ENCODE measurements at regions not wholly inside any gene's neighbourhood (a gene's known extent, or its start where the extent isn't known, plus 50 kb on each side); places are given as distances from the start of the nearest gene placed in this dataset.

DNA sequence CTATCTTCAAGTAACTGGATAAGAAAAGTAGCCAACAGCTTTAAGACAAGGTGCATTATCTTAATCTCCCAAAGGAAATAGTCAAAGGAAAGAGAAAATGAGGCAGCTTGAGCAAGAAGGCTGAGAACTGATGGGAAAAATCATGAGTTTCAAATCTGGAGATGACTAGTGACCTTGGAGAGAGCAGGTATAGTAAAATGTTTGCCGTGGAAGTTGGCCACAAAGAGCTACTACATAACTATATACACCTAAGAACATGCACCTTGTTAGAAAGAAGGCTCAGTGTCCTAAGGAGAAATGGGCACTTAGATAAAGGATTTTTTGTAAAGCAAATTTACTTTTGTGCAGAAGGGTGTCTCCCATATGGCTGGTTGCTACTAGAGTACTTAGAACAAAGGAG lies 80.8 kb upstream of the FSHB start:
- no peak for DNase-seq (ENCODE audit: low read depth)
- H3K4me3 ChIP-seq (replicated peaks; ENCODE audit: low read depth, low read length), result no peak overlapping the region
- TF ChIP-seq, protein P1, sequence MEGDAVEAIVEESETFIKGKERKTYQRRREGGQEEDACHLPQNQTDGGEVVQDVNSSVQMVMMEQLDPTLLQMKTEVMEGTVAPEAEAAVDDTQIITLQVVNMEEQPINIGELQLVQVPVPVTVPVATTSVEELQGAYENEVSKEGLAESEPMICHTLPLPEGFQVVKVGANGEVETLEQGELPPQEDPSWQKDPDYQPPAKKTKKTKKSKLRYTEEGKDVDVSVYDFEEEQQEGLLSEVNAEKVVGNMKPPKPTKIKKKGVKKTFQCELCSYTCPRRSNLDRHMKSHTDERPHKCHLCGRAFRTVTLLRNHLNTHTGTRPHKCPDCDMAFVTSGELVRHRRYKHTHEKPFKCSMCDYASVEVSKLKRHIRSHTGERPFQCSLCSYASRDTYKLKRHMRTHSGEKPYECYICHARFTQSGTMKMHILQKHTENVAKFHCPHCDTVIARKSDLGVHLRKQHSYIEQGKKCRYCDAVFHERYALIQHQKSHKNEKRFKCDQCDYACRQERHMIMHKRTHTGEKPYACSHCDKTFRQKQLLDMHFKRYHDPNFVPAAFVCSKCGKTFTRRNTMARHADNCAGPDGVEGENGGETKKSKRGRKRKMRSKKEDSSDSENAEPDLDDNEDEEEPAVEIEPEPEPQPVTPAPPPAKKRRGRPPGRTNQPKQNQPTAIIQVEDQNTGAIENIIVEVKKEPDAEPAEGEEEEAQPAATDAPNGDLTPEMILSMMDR (IDR thresholded peaks at IDR 0.05; ENCODE audit: low read length, missing control alignments), result no peak

DNA sequence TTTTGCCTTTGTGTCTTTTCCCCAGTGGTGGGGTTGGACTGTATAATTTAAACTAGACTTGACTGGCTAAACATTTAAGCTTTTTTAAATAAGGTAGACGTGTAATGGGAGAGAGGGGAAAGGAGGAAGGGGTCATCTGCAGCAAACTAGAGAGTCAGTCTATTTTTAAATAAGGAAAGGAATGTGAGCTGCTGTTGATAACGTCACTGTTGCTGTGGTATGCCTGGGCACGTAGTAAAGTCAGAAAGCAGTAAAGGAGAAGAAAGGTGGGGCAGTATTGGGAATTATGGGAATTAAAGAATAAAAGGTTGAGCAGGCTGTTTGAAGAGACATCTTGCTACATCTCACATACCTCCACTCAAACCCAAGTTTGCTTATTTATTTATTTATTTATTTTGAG lies 80.4 kb upstream of the FSHB start:
- TF ChIP-seq, protein P1 (IDR thresholded peaks at IDR 0.05; ENCODE audit: low read length, missing control alignments), result no peak
- no peak overlapping the region for H3K4me3 ChIP-seq (replicated peaks; ENCODE audit: low read depth, low read length)
- no peak for DNase-seq (ENCODE audit: low read depth)

DNA sequence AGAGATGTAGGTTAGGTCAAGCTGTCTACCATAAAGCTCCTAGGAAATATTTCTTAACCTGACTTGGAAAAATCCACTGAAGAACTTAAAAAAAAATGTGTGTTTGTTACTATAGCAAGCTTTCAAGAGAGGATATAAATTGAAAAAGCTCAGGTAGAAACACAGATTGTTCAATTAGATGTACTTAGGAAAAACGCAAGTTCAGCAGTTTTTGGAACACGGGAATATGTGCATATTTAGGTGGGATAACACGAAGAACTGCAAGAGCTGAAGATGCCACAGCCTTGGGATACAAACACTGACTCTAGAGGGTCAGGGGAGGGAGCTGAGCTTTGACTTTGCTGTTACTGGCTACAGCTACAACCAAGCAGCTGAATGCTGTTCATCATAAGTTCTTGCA lies 77.8 kb upstream of the FSHB start:
- TF ChIP-seq, protein P1 (IDR thresholded peaks at IDR 0.05; ENCODE audit: low read length, missing control alignments), result no peak
- DNase-seq (ENCODE audit: low read depth), result no peak
- H3K4me3 ChIP-seq (replicated peaks; ENCODE audit: low read depth, low read length), result no peak overlapping the region

DNA sequence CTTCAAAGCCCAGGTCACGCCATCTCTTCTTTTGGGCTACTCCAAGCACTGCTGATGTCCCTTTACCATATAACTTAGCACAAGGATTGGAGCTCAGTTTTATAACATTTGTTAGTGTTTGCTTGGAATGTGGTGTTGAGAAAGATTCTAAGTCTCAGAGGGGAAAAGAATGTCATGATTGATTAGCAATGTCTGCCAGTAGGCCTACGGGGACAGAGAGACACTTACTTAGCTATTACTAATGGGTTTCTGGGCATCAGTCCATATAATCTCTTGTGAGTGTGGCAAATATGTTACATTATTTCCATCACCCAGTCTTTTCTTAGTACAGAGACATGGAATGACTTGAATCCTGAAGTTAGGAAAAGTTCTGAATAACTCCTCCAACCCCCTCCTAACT lies 75.4 kb upstream of the FSHB start:
- H3K4me3 ChIP-seq (replicated peaks; ENCODE audit: low read depth, low read length), result no peak overlapping the region
- DNase-seq (ENCODE audit: low read depth), result peak; percentile 18
- TF ChIP-seq, protein P1 (IDR thresholded peaks at IDR 0.05; ENCODE audit: low read length, missing control alignments), result no peak

DNA sequence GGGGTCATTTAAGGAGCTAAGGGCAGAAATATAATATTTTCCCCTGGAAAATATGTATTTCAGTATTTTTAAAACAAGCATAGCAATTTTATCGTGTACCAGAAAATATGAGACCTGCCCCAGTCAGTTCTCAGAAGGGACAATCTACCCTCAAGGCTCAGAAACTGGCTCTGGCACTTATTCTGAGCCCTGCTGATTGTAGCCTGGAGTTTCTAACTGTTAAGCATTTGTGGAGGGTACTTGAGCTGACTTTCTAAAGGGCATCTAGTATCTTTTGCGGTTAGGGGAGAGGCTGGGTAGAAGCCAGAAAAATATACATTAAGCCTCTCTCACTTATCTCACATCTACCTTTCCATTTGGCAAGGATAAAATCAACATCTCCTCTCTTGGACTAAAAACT lies 71.3 kb upstream of the FSHB start:
- TF ChIP-seq, protein P1 (IDR thresholded peaks at IDR 0.05; ENCODE audit: low read length, missing control alignments), result no peak
- H3K4me3 ChIP-seq (replicated peaks; ENCODE audit: low read depth, low read length), result no peak overlapping the region

DNA sequence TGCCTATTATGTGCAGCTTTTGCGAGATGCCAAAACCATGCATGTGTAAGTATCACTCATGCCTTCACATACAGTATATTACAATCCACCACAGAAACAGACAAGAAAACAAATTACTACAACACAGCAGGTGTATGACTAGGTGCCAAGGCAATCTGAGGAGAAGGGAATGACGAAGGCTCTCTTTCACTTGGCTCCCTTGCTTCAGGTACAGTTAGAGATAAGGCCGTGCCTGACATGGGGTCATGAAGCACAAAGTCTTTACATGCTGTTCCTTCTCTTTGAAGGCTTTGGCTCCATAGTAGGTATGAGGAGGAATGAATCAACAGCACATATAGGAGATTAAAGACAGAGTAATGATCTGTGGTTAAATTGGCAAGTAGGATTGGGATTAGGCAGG lies 65.2 kb upstream of the FSHB start:
- H3K4me3 ChIP-seq (replicated peaks; ENCODE audit: low read depth, low read length), result no peak overlapping the region
- TF ChIP-seq, protein P1 (IDR thresholded peaks at IDR 0.05; ENCODE audit: low read length, missing control alignments), result no peak
- DNase-seq (ENCODE audit: low read depth), result no peak

More for the DNA sequence above, 71.3 kb upstream of the FSHB start:
- DNase-seq (ENCODE audit: low read depth), result no peak

DNA sequence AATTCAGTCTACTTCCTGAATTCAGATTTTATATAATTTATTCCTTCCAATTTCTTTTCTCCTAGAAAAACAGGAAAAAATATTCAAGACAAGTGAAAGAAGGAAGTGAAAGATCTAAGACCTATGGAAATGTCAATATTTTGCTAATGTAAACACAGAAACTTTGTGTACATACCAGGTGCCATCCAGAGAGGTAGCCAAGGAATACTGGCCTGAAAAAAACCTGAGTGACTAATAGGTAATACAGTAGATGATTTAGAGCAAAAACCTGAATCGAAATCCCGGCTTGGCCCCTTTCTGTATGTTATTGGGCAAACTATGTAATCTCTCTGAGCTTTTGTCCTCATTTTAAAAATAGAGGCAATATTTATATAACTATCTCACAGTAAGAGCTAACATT lies 59.2 kb upstream of the FSHB start:
- H3K4me3 ChIP-seq (replicated peaks; ENCODE audit: low read depth, low read length), result no peak overlapping the region
- no peak for DNase-seq (ENCODE audit: low read depth)
- TF ChIP-seq, protein P1 (IDR thresholded peaks at IDR 0.05; ENCODE audit: low read length, missing control alignments), result no peak

Data from fibroblast of pulmonary artery (primary cell).